PC-3 (cell line): ENCODE measurements at regions not wholly inside any gene's neighbourhood (a gene's known extent, or its start where the extent isn't known, plus 50 kb on each side); places are given as distances from the start of the nearest gene placed in this dataset.

Source experiments
- ATAC-seq: fragments of 200-7000 bp; cut with Tn5 transposase; 2 replicates; pipeline ENCODE4 v1.9.1; 2020; ENCODE audit warnings: mild to moderate bottlenecking, moderate library complexity
- BruUV-seq: library from RNA; stranded (reverse); fragments of 400-500 nt; replicated peaks from 2 replicates; lab custom pipeline; 2021; lab: Mats Ljungman, UMichigan
- CTCF ChIA-PET: fragments of 300-600 bp; sonication (Branson Sonifier 250); formaldehyde crosslinking; loops from one replicate; lab custom pipeline; 2022; ENCODE audit warnings: antibody characterized with exemption; lab: Charles Lee
- POLR2A ChIA-PET: fragments of 300-600 bp; sonication (Branson Sonifier 250); formaldehyde crosslinking; loops from one replicate; lab custom pipeline; 2022; ENCODE audit warnings: antibody characterized with exemption; ENCODE audit not compliant: unreplicated experiment; lab: Charles Lee
- DNase-seq: peaks from one replicate; pipeline ENCODE4 v3.0.0-alpha.2; 2015
- H2AFZ ChIP-seq: fragments of 300-600 bp; sonication (generic); 2 replicates; pipeline ENCODE4 v1.6.0; 2016; ENCODE audit warnings: antibody characterized with exemption, low read length
- H3F3A ChIP-seq: fragments of 300-600 bp; sonication (generic); one replicate; pipeline ENCODE4 v1.6.0; 2017; ENCODE audit warnings: antibody characterized with exemption, low read length, control low read depth, mild to moderate bottlenecking; ENCODE audit not compliant: unreplicated experiment
- H3K27ac ChIP-seq: fragments of 300-600 bp; sonication (generic); 2 replicates; pipeline ENCODE4 v1.5.1; 2016; ENCODE audit warnings: mild to moderate bottlenecking, low read length
- H3K27me3 ChIP-seq: fragments of 300-600 bp; sonication (generic); 2 replicates; pipeline ENCODE4 v1.6.1; 2016; ENCODE audit warnings: low read length, mixed read lengths
- H3K36me3 ChIP-seq: fragments of 300-600 bp; sonication (generic); 2 replicates; pipeline ENCODE4 v1.6.1; 2016; ENCODE audit warnings: low read depth, mixed run types, low read length, mixed read lengths
- H3K4me1 ChIP-seq: fragments of 300-600 bp; sonication (generic); 2 replicates; pipeline ENCODE4 v1.5.1; 2016; ENCODE audit warnings: low read length; ENCODE audit not compliant: insufficient read depth
- H3K4me2 ChIP-seq: fragments of 300-600 bp; sonication (generic); 2 replicates; pipeline ENCODE4 v1.6.0; 2016; ENCODE audit warnings: low read length
- H3K4me3 ChIP-seq: fragments of 300-600 bp; sonication (generic); 2 replicates; pipeline ENCODE4 v1.5.1; 2016; ENCODE audit warnings: mild to moderate bottlenecking, low read length, mixed read lengths
- H3K79me2 ChIP-seq: fragments of 300-600 bp; sonication (generic); 2 replicates; pipeline ENCODE4 v1.6.1; 2017; ENCODE audit warnings: low read length, mixed read lengths
- H3K9ac ChIP-seq: fragments of 300-600 bp; sonication (generic); 2 replicates; pipeline ENCODE4 v1.6.0; 2016; ENCODE audit warnings: mild to moderate bottlenecking, low read length
- H3K9me2 ChIP-seq: fragments of 300-600 bp; sonication (generic); replicated peaks from 2 replicates; pipeline ENCODE4 v1.6.1; 2016; ENCODE audit warnings: mixed run types, low read length, mixed read lengths
- H3K9me3 ChIP-seq: fragments of 300-600 bp; sonication (generic); 2 replicates; pipeline ENCODE4 v1.6.1; 2016; ENCODE audit warnings: low read length, mixed read lengths
- H4K20me1 ChIP-seq: fragments of 300-600 bp; sonication (generic); 2 replicates; pipeline ENCODE4 v1.6.1; 2016; ENCODE audit warnings: low read length, mixed read lengths
- EZH2 ChIP-seq: fragments of 300-600 bp; sonication (generic); IDR thresholded peaks from one replicate; pipeline ENCODE4 v1.6.1; 2017; ENCODE audit warnings: antibody characterized with exemption, mild to moderate bottlenecking, low read length; ENCODE audit not compliant: unreplicated experiment
- EZH2phosphoT487 ChIP-seq: fragments of 300-600 bp; sonication (generic); IDR thresholded peaks from 2 replicates; pipeline ENCODE4 v1.6.1; 2018; ENCODE audit warnings: mild to moderate bottlenecking, antibody characterized with exemption, low read length, borderline replicate concordance
- intact Hi-C: fragments of 100-400 bp; cut with micrococcal nuclease; formaldehyde crosslinking; loops from 2 replicates; pipeline ENCODE4 v1.9.0; 2023
- TF ChIP-seq, protein P1 (sequence below): fragments of 300-600 bp; sonication (generic); conservative IDR thresholded peaks from 2 replicates; pipeline ENCODE4 v1.5.1; 2017; ENCODE audit warnings: antibody characterized with exemption, low read depth, mild to moderate bottlenecking, low read length

- POLR2A ChIA-PET = no interaction called here
Measured at GRCh38 chr1:58991305-58991704, 207.5 kb upstream of the JUN start.

DNA sequence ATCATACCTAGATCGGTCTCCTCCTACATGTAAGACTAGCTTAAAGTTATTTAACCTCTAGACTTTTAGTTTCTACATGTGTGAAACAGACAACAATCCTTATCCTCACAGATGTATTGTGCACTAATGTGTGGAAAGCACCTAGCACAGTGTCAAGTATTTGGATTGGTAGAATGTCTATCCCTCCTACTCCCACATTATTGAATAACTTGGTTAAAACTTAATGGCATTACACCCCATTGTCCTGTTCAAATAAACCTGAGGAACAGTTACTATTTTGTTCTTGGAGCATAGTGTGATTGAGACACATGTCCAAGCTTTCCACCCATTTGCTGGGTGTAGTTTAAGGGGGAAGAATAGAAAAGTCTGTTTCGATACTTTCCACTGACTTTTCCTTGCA lies 208.8 kb upstream of the JUN start:
- DNase-seq = no peak
- ChIA-PET POLR2A (interaction anchor here (0.6 kb wide), 1 partner anchor 29 kb away, joined by 12 read pairs; no protein-coding TSS in a partner anchor), CTCF (no interaction called here)
- Histone ChIP-seq H3K9me2 (no peaks in the 10 kb centered on the region), H3K4me1 (no peaks in the 10 kb centered on the region), H3K36me3 (no peaks in the 10 kb centered on the region), H3K27me3 (no peaks in the 10 kb centered on the region), H3F3A (no peaks in the 10 kb centered on the region), H3K9me3 (no peaks in the 10 kb centered on the region), H3K27ac (no peak overlapping the region), H4K20me1 (no peaks in the 10 kb centered on the region), H3K79me2 (no peaks in the 10 kb centered on the region), H3K4me2 (no peak overlapping the region), H3K9ac (no peak overlapping the region), H3K4me3 (no peak overlapping the region), H2AFZ (no peak overlapping the region)
- TF ChIP-seq EZH2 (no peak), EZH2phosphoT487 (no peak)
- TF ChIP-seq, protein P1, sequence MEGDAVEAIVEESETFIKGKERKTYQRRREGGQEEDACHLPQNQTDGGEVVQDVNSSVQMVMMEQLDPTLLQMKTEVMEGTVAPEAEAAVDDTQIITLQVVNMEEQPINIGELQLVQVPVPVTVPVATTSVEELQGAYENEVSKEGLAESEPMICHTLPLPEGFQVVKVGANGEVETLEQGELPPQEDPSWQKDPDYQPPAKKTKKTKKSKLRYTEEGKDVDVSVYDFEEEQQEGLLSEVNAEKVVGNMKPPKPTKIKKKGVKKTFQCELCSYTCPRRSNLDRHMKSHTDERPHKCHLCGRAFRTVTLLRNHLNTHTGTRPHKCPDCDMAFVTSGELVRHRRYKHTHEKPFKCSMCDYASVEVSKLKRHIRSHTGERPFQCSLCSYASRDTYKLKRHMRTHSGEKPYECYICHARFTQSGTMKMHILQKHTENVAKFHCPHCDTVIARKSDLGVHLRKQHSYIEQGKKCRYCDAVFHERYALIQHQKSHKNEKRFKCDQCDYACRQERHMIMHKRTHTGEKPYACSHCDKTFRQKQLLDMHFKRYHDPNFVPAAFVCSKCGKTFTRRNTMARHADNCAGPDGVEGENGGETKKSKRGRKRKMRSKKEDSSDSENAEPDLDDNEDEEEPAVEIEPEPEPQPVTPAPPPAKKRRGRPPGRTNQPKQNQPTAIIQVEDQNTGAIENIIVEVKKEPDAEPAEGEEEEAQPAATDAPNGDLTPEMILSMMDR = no peak
- no TSS peak for BruUV-seq
- no peak for ATAC-seq
- intact Hi-C loops = no loop called here

More at GRCh38 chr1:58991305-58991704, 207.5 kb upstream of the JUN start:
- H3K27ac ChIP-seq = no peak overlapping the region
- CTCF ChIA-PET = no interaction called here
- H3K27me3 ChIP-seq = no peaks in the 10 kb centered on the region
- H3K9me2 ChIP-seq = no peaks in the 10 kb centered on the region
- no peak for DNase-seq
- no peaks in the 10 kb centered on the region for H3K4me1 ChIP-seq
- H3K4me2 ChIP-seq = no peak overlapping the region
- H4K20me1 ChIP-seq = no peaks in the 10 kb centered on the region
- H3K79me2 ChIP-seq = no peaks in the 10 kb centered on the region
- H3K9me3 ChIP-seq = no peaks in the 10 kb centered on the region
- H3F3A ChIP-seq = no peaks in the 10 kb centered on the region
- TF ChIP-seq EZH2phosphoT487 (no peak), EZH2 (no peak)
- TF ChIP-seq, protein P1 = no peak
- ATAC-seq = no peak
- no peak overlapping the region for H3K4me3 ChIP-seq
- no peaks in the 10 kb centered on the region for H3K36me3 ChIP-seq
- intact Hi-C loops = no loop called here
- H3K9ac ChIP-seq = no peak overlapping the region
- BruUV-seq = no TSS peak
- H2AFZ ChIP-seq = no peak overlapping the region

DNA sequence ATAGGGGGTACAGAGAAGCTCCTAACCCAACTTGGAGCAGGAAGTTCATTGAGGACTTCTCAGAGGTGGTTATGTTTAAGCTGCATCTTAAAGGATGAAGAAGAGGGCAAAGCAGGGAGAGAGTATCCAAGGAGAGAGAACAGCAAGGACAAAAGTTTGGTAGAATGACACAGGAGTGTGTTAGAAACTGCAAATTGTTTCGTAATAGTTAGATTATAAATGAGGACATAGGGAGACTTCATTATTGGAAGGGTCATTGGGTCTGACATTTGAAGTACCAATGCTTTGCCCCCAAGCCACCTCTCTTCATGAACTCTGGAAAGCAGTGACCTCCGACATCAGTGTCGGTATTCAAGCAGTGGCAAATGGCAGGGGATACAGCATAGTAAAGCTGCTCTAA lies 209.6 kb upstream of the JUN start:
- Histone ChIP-seq H2AFZ (no peak overlapping the region), H3K4me3 (no peak overlapping the region), H3K79me2 (no peaks in the 10 kb centered on the region), H3K36me3 (no peaks in the 10 kb centered on the region), H3F3A (no peaks in the 10 kb centered on the region), H3K9me3 (no peaks in the 10 kb centered on the region), H3K27me3 (no peaks in the 10 kb centered on the region), H3K4me2 (no peak overlapping the region), H3K9ac (no peak overlapping the region), H3K4me1 (no peaks in the 10 kb centered on the region), H3K27ac (no peak overlapping the region), H3K9me2 (no peaks in the 10 kb centered on the region), H4K20me1 (no peaks in the 10 kb centered on the region)
- POLR2A ChIA-PET = interaction anchor here (0.6 kb wide), 1 partner anchor 28 kb away, joined by 12 read pairs; no protein-coding TSS in a partner anchor
- ATAC-seq = no peak
- CTCF ChIA-PET = no interaction called here
- no TSS peak for BruUV-seq
- no peak for DNase-seq
- TF ChIP-seq, protein P1 = no peak
- TF ChIP-seq EZH2phosphoT487 (no peak), EZH2 (no peak)
- intact Hi-C loops = no loop called here
